IPS DF 4.7 (cell line): ENCODE measurements at regions not wholly inside any gene's neighbourhood (a gene's known extent, or its start where the extent isn't known, plus 50 kb on each side); places are given as distances from the start of the nearest gene placed in this dataset.
"Not testable (repeated sequence)": the region's sequence is repeated elsewhere in the genome, so short reads cannot be mapped to it uniquely, and the experiment has no call there.

Experiments
- DNase-seq: peaks from one replicate; pipeline ENCODE4 v3.0.0-alpha.2; 2013; ENCODE audit warnings: low spot score; ENCODE audit errors: extremely low read depth

- no peak for DNase-seq
Observed at GRCh38 chr9:30915451-30915850, 1469.0 kb upstream of the ACO1 start.

- no peak for DNase-seq
Observed at GRCh38 chr9:30925126-30925525, 1459.3 kb upstream of the ACO1 start.

GRCh38 chr9:30925635-30926034 is 1458.8 kb upstream of the ACO1 start:
- DNase-seq = no peak

GRCh38 chr9:30928045-30928444 is 1456.4 kb upstream of the ACO1 start:
- DNase-seq = no peak

GRCh38 chr9:30932226-30932625 is 1452.2 kb upstream of the ACO1 start:
- no peak for DNase-seq

- DNase-seq = no peak
Observed at GRCh38 chr9:30935730-30936129, 1448.7 kb upstream of the ACO1 start.

- no peak for DNase-seq
Observed at GRCh38 chr9:30937106-30937505, 1447.3 kb upstream of the ACO1 start.

- DNase-seq = not testable (repeated sequence)
Observed at GRCh38 chr9:30942852-30943251, 1441.6 kb upstream of the ACO1 start.

- no peak for DNase-seq
Observed at GRCh38 chr9:30943446-30944224, 1440.8 kb upstream of the ACO1 start.

GRCh38 chr9:30944225-30944569 is 1440.2 kb upstream of the ACO1 start:
- no peak for DNase-seq

- no peak for DNase-seq
Observed at GRCh38 chr9:30944741-30945280, 1439.6 kb upstream of the ACO1 start.

- DNase-seq = no peak
Observed at GRCh38 chr9:30964332-30964731, 1420.1 kb upstream of the ACO1 start.

GRCh38 chr9:30967476-30967875 is 1417.0 kb upstream of the ACO1 start:
- no peak for DNase-seq

- DNase-seq = no peak
Observed at GRCh38 chr9:30970186-30970585, 1414.3 kb upstream of the ACO1 start.

- no peak for DNase-seq
Observed at GRCh38 chr9:30970812-30971211, 1413.6 kb upstream of the ACO1 start.

GRCh38 chr9:30972654-30973053 is 1411.8 kb upstream of the ACO1 start:
- no peak for DNase-seq

GRCh38 chr9:30977965-30978364 is 1406.5 kb upstream of the ACO1 start:
- DNase-seq = no peak

GRCh38 chr9:30982301-30982700 is 1402.1 kb upstream of the ACO1 start:
- DNase-seq = no peak

- DNase-seq = no peak
Observed at GRCh38 chr9:30995956-30996738, 1388.3 kb upstream of the ACO1 start.

GRCh38 chr9:30996761-30997160 is 1387.7 kb upstream of the ACO1 start:
- no peak for DNase-seq

GRCh38 chr9:30997291-30997690 is 1387.2 kb upstream of the ACO1 start:
- DNase-seq = no peak

GRCh38 chr9:31005086-31005665 is 1379.3 kb upstream of the ACO1 start:
- DNase-seq = no peak
